HG03108 (cell line): ENCODE measurements at regions not wholly inside any gene's neighbourhood (a gene's known extent, or its start where the extent isn't known, plus 50 kb on each side); places are given as distances from the start of the nearest gene placed in this dataset.

ENCODE experiments used
- ATAC-seq: cut with Tn5 transposase; IDR thresholded peaks from one replicate; pipeline ENCODE4 v1.9.1; 2021; ENCODE audit warnings: moderate library complexity; ENCODE audit not compliant: unreplicated experiment

GRCh38 chr3:177300039-177300833, 103.0 kb upstream of the TBL1XR1 start:
- ATAC-seq: peak; percentile 93

GRCh38 chr3:177300842-177301241, 103.6 kb upstream of the TBL1XR1 start:
- ATAC-seq: no peak

DNA sequence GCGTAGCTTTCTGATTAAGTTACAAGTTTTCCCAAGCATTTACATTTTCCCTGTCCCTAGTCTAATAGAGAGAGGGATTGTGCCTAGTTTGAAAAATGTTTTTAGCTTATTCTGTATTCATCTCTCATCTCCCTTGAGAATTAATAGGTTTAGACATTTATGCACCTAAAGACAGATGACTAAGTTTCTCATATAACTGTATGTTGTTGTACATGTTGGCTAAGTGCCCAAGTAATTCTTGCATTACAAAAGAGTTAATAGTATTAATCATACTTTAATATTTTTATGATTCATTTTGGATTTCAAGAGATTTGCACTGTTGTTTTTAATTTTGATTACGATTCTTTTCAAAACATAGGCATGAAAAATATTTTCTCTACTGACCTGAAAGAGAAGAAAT, 109.0 kb upstream of the TBL1XR1 start:
- no peak for ATAC-seq

GRCh38 chr3:177307391-177307790, 110.1 kb upstream of the TBL1XR1 start:
- ATAC-seq: no peak

GRCh38 chr3:177307826-177308225, 110.5 kb upstream of the TBL1XR1 start:
- no peak for ATAC-seq

DNA sequence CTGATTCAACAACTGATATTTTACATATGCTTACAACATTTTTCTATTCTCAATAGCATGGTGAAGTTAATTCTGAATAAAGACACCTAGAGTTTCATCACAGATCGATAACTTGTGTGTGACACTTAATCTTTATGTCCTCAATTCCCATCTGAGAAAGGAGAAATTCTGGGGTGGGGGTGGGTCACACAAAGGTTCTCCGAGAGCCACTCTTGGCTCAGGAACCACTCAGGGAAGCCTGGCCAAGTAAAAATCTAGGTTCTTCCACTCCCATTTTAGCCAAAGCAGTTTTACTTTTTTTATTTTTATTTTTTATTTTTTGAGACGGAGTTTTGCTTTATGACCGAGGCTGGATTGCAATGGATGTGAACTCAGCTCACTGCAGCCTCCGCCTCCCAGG, 111.0 kb upstream of the TBL1XR1 start:
- ATAC-seq: no peak

DNA sequence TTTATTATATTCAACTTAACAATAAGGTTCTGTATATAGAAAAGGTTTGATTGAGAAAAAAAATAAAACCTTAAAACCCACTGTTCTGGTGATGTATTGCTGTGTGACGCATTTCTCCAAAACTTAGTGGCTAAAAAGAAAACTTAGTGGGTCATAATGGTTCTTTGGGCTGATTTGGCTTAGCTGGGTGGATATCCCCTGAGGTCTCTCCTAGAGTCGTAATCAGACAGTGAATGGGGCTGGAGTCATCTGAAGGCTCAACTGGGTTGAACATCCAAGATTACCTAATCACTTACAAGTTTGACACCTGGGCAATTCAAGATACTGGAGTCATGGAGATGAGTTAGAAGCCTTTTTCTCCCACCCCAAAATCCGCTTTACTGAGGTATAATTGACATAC, 111.6 kb upstream of the TBL1XR1 start:
- ATAC-seq: no peak

DNA sequence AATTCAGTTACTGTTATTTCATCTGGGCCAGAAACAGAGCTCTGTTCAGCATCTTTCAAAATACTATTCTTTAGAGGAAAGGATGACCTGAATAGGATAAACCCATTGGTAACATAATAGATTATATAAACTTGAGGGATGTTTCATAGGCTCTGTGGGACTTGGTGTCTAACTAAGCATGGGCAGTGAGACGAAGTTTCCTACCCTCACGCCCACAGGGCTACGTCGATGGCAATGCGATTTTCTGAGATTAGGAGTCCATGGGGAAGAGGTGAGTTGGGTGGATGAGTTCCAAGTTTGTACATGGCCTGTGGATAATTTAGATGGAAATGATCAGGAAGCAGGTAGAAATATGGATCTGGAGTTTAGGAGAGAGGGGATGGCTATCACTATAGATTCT, 115.2 kb upstream of the TBL1XR1 start:
- no peak for ATAC-seq

DNA sequence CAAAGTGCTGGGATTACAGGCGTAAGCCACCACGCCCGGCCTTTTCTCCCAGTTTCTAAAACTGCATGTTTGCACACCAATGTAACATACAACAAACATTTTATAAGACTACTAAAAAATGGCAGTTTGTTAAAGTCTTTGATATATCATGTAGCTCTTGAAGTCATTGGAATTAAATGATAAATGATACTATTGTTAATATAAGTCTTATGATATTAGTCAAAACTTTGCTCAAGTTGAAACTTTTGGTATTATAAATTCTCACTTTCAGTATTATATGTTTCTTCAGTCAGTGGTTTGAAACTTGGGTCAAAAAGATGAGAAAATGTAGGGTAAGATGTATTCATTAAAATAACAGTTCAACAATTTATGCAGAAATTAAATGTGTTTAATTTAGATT, 117.6 kb upstream of the TBL1XR1 start:
- ATAC-seq: peak; percentile 52

DNA sequence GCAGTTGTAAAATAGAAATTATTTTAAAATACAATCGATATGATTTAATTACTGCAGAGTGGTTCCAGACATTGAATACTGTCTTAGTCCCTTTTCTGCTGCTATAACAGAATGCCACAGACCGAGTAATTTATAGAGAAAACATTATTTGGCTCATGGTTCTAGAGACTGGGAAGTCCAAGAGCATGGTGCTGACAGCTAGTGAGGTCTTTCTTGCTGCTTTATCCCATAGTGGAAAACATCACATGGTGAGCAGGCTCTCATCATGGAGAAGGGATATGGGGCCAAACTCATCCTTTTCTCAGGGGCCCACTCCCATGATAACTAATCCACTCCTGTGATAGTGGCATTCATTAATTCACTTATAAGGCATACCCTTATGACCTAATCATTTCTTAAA, 120.0 kb upstream of the TBL1XR1 start:
- ATAC-seq: no peak

- ATAC-seq: no peak
Measured at GRCh38 chr3:177318559-177318958, 121.3 kb upstream of the TBL1XR1 start.

DNA sequence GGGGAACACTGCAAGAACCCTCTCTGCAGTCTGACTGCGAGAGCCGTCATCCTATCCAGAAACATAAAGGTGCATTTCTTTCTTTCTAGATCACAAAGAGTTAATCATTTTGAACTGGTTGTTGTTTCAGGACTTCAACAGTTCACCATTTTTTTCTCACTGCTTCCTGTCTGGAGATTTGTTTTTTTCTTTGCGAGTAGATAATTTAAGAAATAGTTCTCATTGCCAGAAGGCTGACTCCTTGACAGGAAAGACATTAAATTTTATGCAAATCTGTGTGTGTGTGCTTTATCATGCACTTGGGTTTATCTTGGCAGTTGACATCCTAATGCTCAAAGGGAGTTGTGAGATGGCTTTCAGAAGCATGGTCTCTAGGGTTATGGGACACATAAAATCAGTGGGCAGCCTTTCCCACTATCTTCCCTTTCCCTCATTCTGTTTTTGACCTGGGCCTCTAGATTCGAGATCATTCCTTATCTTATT, 123.5 kb upstream of the TBL1XR1 start:
- peak; percentile 62 for ATAC-seq

- no peak for ATAC-seq
Measured at GRCh38 chr3:177321819-177322218, 124.5 kb upstream of the TBL1XR1 start.

- ATAC-seq: no peak
Measured at GRCh38 chr3:177322881-177323280, 125.6 kb upstream of the TBL1XR1 start.

DNA sequence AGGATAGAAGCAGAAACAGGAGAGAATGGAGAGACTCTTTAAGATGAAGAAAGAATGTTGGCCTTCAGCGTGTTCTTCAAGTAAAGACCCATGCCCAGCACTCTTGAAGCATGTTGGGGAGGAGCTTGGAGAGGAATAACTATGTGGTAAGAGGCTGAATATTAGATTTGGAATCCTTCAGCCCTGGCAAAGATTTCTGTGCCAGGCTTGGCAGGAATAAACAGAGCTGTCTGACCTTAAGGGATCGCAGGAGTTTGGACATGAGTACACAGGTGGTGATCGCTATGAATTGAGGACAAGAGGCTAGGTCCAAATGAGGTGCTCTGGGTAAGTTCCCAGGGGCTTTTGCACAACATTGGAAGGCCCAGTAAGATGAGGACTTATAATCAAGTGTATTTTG, 132.6 kb upstream of the TBL1XR1 start:
- ATAC-seq: no peak

DNA sequence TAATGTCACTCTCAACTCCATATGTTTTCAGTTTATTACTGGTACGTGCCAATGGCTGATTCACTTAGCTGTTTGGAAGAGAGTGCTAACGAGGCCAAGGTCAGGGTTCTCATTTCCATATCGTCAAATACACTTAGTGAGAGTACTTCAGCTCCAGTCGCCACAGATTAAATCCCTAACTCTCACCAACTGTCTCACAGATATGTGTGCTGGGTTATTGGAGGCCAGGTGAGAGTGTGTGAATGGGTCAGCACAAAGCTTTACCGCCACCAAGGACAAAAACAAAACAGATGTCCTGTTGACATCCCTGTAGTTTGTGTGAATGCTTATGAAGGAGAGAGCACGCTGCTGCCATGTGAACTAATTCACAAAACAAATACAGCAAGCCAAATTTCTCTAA, 133.5 kb upstream of the TBL1XR1 start:
- ATAC-seq: no peak

DNA sequence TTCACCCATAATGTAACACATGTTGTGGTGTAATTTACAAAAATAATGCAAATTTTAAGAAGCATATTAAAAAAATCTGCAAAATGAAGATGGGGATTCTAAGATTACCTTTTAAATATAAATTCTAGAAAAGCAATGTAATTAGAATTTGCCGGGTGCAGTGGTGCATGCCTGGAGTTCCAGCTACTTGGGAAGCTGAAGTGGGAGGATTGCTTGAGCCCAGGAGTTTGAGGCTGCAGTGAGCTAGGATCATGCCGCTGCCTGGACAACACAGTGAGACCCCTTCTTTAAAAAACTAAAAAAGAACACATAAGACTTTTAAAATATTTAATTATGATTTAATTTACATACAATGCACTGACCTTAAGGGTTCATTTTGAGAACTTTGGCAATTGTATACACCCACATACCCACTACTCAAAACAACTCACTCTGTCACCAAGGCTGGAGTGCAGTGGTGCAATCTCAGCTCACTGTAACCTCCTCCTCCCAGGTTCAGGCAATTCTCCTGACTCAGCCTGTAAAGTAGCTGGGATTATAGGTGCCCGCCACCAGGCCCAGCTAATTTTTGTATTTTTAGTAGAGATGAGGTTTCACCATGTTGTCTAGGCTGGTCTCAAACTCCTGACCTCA, 134.0 kb upstream of the TBL1XR1 start:
- no peak for ATAC-seq

GRCh38 chr3:177332955-177333354, 135.7 kb upstream of the TBL1XR1 start:
- ATAC-seq: no peak

- no peak for ATAC-seq
Measured at GRCh38 chr3:177333533-177334520, 136.5 kb upstream of the TBL1XR1 start.

DNA sequence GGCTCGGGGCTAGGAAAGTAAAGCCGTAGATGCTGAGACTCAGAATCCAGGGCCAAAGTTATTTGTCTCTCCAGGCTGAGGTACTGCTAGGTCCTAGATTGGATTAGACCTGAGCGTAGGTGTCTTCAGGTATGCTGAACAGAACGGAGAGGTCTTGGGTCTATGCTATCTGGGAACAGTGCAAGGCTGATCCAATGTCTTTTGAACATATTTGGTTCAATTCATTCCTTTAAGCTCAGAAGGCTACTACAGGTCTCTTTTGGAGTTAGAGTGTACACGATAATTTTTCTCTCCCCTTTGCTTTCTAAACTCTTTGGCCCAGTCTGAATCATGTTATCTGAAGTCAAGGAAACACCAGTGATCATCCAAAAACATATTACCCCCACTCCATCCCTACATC, 137.5 kb upstream of the TBL1XR1 start:
- no peak for ATAC-seq

DNA sequence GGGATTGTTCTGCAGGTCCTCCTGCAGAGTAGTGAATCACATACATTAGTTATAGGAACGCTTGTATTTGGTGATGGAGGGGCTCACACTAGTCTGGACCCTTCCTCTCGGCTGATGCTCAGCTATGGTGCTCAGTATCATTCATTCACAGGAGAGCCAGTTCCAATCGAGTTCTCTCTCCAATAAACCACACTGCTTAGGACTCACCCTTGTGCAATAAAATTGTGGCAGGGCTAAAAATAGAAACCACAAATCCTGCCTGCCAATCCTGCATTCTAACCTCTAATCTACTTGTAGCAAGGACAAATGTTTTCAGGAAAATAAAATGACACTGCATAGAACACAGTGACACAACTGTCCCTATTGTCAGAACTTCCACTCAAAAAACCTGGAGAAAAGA, 138.4 kb upstream of the TBL1XR1 start:
- ATAC-seq: no peak
